ENCODE measurements at regions not wholly inside any gene's neighbourhood (a gene's known extent, or its start where the extent isn't known, plus 50 kb on each side); places are given as distances from the start of the nearest gene placed in this dataset.

- no peak for TF ChIP-seq TAF1 (IDR thresholded peaks at IDR 0.05; ENCODE audit: low read depth)
- no peak for TF ChIP-seq CREB1 (IDR thresholded peaks at IDR 0.05; ENCODE audit: low read depth)
- no peak for TF ChIP-seq YY1 (IDR thresholded peaks at IDR 0.05; ENCODE audit: low read depth)
- no peak for TF ChIP-seq TCF12 (IDR thresholded peaks at IDR 0.05; ENCODE audit: low read depth)
- TF ChIP-seq EP300 (IDR thresholded peaks at IDR 0.05; ENCODE audit: borderline replicate concordance): no peak
- no peak for TF ChIP-seq ZBTB7A (IDR thresholded peaks at IDR 0.05; ENCODE audit: low read depth)
- no peak for TF ChIP-seq MAX (IDR thresholded peaks at IDR 0.05)
- TF ChIP-seq USF1 (IDR thresholded peaks at IDR 0.05): no peak
- no peak for TF ChIP-seq EGR1 (IDR thresholded peaks at IDR 0.05)
- no peak for TF ChIP-seq TEAD4 (IDR thresholded peaks at IDR 0.05)
Observed at GRCh38 chr1:5809207-5809788, 182.9 kb downstream of the NPHP4 start.

GRCh38 chr1:5803851-5804250, 188.4 kb downstream of the NPHP4 start:
- TF ChIP-seq USF1 (IDR thresholded peaks at IDR 0.05): no peak
- no peak for TF ChIP-seq EP300 (IDR thresholded peaks at IDR 0.05; ENCODE audit: borderline replicate concordance)
- no peak for TF ChIP-seq TCF12 (IDR thresholded peaks at IDR 0.05; ENCODE audit: low read depth)
- no peak for TF ChIP-seq REST (IDR thresholded peaks at IDR 0.05; ENCODE audit: low read depth)
- TF ChIP-seq YY1 (IDR thresholded peaks at IDR 0.05; ENCODE audit: low read depth): no peak
- no peak for TF ChIP-seq TAF1 (IDR thresholded peaks at IDR 0.05; ENCODE audit: low read depth)
- no peak for TF ChIP-seq ZBTB7A (IDR thresholded peaks at IDR 0.05; ENCODE audit: low read depth)
- TF ChIP-seq CREB1 (IDR thresholded peaks at IDR 0.05; ENCODE audit: low read depth): no peak
- no peak for TF ChIP-seq TEAD4 (IDR thresholded peaks at IDR 0.05)
- no peak for TF ChIP-seq NFIC (IDR thresholded peaks at IDR 0.05)
- no peak for TF ChIP-seq FOXM1 (IDR thresholded peaks at IDR 0.05; ENCODE audit: borderline replicate concordance, low read depth)
- no peak for TF ChIP-seq RAD21 (IDR thresholded peaks at IDR 0.05; ENCODE audit: low read depth)
- TF ChIP-seq CEBPB (IDR thresholded peaks at IDR 0.05): no peak

- TF ChIP-seq ZBTB7A (IDR thresholded peaks at IDR 0.05; ENCODE audit: low read depth) (no peak), MAX (IDR thresholded peaks at IDR 0.05) (no peak), EGR1 (IDR thresholded peaks at IDR 0.05) (no peak), TAF1 (IDR thresholded peaks at IDR 0.05; ENCODE audit: low read depth) (no peak), RAD21 (IDR thresholded peaks at IDR 0.05; ENCODE audit: low read depth) (no peak), CREB1 (IDR thresholded peaks at IDR 0.05; ENCODE audit: low read depth) (no peak), YY1 (IDR thresholded peaks at IDR 0.05; ENCODE audit: low read depth) (no peak), FOXM1 (IDR thresholded peaks at IDR 0.05; ENCODE audit: borderline replicate concordance, low read depth) (no peak), EP300 (IDR thresholded peaks at IDR 0.05; ENCODE audit: borderline replicate concordance) (no peak), NFIC (IDR thresholded peaks at IDR 0.05) (no peak), REST (IDR thresholded peaks at IDR 0.05; ENCODE audit: low read depth) (no peak), TCF12 (IDR thresholded peaks at IDR 0.05; ENCODE audit: low read depth) (no peak), CEBPB (IDR thresholded peaks at IDR 0.05) (no peak), TEAD4 (IDR thresholded peaks at IDR 0.05) (no peak), USF1 (IDR thresholded peaks at IDR 0.05) (no peak)
Observed at GRCh38 chr1:5802606-5803005, 189.6 kb downstream of the NPHP4 start.

- TF ChIP-seq TEAD4 (IDR thresholded peaks at IDR 0.05) (no peak), TAF1 (IDR thresholded peaks at IDR 0.05; ENCODE audit: low read depth) (no peak), REST (IDR thresholded peaks at IDR 0.05; ENCODE audit: low read depth) (no peak), ZBTB7A (IDR thresholded peaks at IDR 0.05; ENCODE audit: low read depth) (no peak), EP300 (IDR thresholded peaks at IDR 0.05; ENCODE audit: borderline replicate concordance) (no peak), TCF12 (IDR thresholded peaks at IDR 0.05; ENCODE audit: low read depth) (no peak), MAX (IDR thresholded peaks at IDR 0.05) (no peak), YY1 (IDR thresholded peaks at IDR 0.05; ENCODE audit: low read depth) (no peak), RAD21 (IDR thresholded peaks at IDR 0.05; ENCODE audit: low read depth) (no peak), CEBPB (IDR thresholded peaks at IDR 0.05) (no peak), CREB1 (IDR thresholded peaks at IDR 0.05; ENCODE audit: low read depth) (no peak), USF1 (IDR thresholded peaks at IDR 0.05) (no peak), FOXM1 (IDR thresholded peaks at IDR 0.05; ENCODE audit: borderline replicate concordance, low read depth) (no peak), EGR1 (IDR thresholded peaks at IDR 0.05) (no peak), NFIC (IDR thresholded peaks at IDR 0.05) (no peak)
Observed at GRCh38 chr1:5798904-5799303, 193.3 kb downstream of the NPHP4 start.

Data from Ishikawa (cell line).